Esophagus muscularis mucosa (tissue), 3 donors: ENCODE measurements at regions not wholly inside any gene's neighbourhood (a gene's known extent, or its start where the extent isn't known, plus 50 kb on each side); places are given as distances from the start of the nearest gene placed in this dataset.

Experiments
- POLR2A ChIP-seq: fragments of 450-650 bp; IDR thresholded peaks from one replicate; pipeline ENCODE4 v1.6.1; 2017; ENCODE audit warnings: antibody characterized with exemption, moderate library complexity, mild to moderate bottlenecking, low read depth
- POLR2AphosphoS5 ChIP-seq, 2 donors: sonication (generic); formaldehyde crosslinking; IDR thresholded peaks; one replicate each; pipeline ENCODE4 v1.6.1; 2017; ENCODE audit warnings: antibody characterized with exemption in 2 of 2
- TF ChIP-seq, protein P1 (sequence below), 3 experiments: fragments of 200-600 bp in 2 of 3; fragments of 450-650 bp in 1 of 3; sonication (generic) in 2 of 3; IDR thresholded peaks; one replicate each; pipeline ENCODE4 v1.5.1; 2017 to 2019; ENCODE audit warnings: antibody characterized with exemption in 3 of 3, mild to moderate bottlenecking in 2 of 3, moderate library complexity in 1 of 3

DNA sequence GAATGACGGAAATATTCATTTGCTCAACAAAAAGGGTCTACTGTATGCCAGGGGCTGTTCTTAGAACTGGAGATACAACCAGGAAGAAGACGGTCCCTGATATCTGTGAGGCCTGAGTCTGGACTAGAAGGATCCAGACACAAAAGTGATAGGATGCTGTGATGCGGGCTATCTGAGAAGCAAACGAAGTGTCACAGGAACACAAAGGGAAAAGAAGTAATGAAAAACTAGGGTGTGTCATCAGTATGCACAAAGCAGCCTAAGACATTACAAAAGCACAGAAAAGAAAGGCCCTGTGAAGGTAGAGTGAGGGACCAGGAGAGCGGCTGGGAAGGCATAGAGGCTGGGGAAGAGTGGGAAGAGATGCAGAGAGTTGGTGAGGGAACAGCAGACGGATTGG lies 63.3 kb upstream of the C3orf80 start:
- TF ChIP-seq, protein P1, sequence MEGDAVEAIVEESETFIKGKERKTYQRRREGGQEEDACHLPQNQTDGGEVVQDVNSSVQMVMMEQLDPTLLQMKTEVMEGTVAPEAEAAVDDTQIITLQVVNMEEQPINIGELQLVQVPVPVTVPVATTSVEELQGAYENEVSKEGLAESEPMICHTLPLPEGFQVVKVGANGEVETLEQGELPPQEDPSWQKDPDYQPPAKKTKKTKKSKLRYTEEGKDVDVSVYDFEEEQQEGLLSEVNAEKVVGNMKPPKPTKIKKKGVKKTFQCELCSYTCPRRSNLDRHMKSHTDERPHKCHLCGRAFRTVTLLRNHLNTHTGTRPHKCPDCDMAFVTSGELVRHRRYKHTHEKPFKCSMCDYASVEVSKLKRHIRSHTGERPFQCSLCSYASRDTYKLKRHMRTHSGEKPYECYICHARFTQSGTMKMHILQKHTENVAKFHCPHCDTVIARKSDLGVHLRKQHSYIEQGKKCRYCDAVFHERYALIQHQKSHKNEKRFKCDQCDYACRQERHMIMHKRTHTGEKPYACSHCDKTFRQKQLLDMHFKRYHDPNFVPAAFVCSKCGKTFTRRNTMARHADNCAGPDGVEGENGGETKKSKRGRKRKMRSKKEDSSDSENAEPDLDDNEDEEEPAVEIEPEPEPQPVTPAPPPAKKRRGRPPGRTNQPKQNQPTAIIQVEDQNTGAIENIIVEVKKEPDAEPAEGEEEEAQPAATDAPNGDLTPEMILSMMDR (IDR thresholded peaks at IDR 0.05), result no peak
- TF ChIP-seq POLR2AphosphoS5 (IDR thresholded peaks at IDR 0.05) (no peak), POLR2A (no peak)
